GM18867 (cell line): ENCODE measurements at regions not wholly inside any gene's neighbourhood (a gene's known extent, or its start where the extent isn't known, plus 50 kb on each side); places are given as distances from the start of the nearest gene placed in this dataset.
"Not testable (repeated sequence)": the region's sequence is repeated elsewhere in the genome, so short reads cannot be mapped to it uniquely, and the experiment has no call there.

Experiments used
- ATAC-seq: cut with Tn5 transposase; IDR thresholded peaks from one replicate; pipeline ENCODE4 v1.9.1; 2021; ENCODE audit warnings: mild to moderate bottlenecking, moderate library complexity; ENCODE audit not compliant: unreplicated experiment

- ATAC-seq, result no peak
Measured at GRCh38 chr3:182389071-182389815, 404.1 kb upstream of the ATP11B start.

DNA sequence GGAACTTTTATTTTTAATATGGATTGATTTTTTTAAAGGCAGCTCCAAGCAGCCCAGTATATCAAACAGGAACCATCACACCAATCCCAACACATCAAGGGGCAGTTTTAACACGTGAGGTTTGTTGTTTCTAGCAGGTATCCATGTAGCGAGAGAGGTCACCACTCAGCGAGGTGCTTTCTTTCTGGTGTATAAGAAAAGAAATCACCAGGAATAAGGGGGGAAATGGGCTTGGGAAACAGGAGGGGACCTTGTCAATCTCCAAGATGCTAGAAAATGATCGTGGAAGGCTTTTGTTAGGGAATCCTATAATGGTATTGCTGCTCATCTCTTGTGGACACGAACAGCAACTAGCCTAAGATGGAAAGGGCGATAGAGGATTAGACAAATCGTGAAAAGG, 402.9 kb upstream of the ATP11B start:
- ATAC-seq, result no peak

- ATAC-seq, result no peak
Measured at GRCh38 chr3:182392182-182392937, 400.9 kb upstream of the ATP11B start.

DNA sequence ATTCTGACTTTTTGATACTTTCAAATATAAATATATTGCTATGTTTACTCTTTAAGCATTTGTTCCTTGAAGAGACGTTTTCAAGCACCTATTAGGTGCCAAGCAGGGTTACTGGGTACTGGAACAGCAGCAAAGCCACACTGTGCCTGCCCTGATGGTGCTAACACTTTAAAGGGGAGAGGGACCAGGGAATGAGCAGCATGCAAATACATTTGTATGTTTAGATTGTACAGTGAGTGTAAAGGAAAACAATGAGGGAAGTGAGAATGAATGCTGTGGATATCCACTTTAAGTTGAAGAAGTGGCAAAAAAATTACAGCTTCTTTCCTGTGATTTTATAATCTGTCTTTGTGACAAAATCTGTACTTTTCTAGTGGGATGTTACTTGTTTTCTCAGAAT, 400.2 kb upstream of the ATP11B start:
- ATAC-seq, result no peak

DNA sequence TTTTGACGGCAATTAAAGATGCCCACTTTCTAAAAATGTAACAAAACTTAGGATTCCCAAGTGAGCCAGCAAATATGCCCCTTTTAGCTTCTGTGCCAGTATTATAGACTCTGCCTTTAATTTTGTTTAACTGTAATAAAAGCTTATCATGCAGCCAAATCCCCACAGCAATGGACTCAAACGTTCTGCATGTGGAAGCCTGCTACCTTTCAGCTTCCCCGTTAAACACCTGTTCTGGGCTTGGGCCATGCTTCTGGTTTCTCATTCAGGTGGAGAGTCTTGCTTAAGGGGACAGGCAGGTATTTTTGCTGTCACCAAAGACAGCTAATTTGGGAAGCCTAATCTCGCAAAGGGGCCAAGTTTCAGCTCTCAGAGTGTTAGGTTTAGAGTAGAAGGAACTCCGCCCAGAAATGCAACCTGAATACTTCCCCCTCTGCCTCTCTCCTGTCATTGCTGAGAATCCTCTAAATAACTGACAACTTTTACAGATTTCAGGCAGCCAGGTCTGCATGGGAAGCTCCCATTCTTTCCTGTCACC, 399.4 kb upstream of the ATP11B start:
- no peak for ATAC-seq

DNA sequence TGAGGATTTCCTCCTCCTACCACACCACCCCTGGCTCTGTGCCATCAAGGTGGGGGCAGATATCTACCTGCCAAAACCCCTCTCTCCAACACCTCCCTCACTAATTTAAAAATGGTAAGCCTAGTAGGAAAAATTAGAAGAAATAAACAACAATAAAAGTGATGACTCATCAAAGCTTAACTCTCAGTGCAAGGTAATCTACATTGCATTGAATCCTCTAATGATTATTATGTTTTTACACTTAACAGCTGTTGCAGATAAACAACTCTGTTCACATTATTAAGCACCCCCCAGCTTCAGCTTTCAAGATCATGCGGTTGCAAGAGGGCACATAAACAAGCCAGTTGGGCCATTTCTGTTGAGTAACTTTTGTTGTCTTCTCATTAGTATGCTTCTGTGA, 396.1 kb upstream of the ATP11B start:
- ATAC-seq, result no peak

DNA sequence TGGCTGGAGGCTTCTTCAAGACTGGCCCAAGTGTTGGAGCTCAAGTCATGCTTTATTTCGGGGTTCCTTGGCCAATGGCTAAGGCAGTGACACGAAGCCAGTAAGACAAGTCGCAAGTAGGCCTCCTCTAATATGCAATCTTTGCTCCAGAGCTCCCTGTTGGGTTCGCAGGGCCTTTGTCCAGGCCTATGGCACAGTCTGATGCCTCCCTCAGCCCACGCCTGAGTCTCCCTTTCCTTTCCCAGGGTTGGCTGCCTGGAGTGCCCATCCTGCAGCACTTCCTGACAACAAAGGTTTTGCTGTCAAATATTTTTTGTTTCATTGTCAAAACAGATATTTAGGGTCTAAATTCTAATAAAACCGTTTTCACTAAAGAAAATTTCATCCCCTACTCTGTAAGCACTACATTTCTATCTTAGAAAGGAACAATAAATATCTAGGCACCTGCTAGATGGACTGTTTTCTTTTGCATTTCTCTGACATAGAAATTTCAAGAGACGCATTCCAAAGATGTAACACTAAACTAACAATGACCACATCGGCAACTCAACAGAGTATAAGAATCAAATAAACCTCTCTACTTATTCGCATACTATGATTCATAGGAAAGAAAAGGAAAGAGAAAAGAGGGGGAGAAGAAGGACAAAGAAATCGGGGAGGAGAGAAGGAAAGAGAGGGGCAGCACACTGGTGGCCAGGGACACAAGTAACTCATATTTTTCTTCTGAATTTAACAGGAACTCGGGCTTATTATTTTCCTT, 393.1 kb upstream of the ATP11B start:
- no peak for ATAC-seq

GRCh38 chr3:182400838-182401237, 392.5 kb upstream of the ATP11B start:
- no peak for ATAC-seq

- ATAC-seq, result no peak
Measured at GRCh38 chr3:182404031-182404430, 389.3 kb upstream of the ATP11B start.

- no peak for ATAC-seq
Measured at GRCh38 chr3:182405759-182406158, 387.5 kb upstream of the ATP11B start.

- ATAC-seq, result no peak
Measured at GRCh38 chr3:182406786-182407185, 386.5 kb upstream of the ATP11B start.

GRCh38 chr3:182410051-182410450, 383.3 kb upstream of the ATP11B start:
- ATAC-seq, result no peak

- no peak for ATAC-seq
Measured at GRCh38 chr3:182412066-182412465, 381.2 kb upstream of the ATP11B start.

- no peak for ATAC-seq
Measured at GRCh38 chr3:182413061-182413460, 380.2 kb upstream of the ATP11B start.

DNA sequence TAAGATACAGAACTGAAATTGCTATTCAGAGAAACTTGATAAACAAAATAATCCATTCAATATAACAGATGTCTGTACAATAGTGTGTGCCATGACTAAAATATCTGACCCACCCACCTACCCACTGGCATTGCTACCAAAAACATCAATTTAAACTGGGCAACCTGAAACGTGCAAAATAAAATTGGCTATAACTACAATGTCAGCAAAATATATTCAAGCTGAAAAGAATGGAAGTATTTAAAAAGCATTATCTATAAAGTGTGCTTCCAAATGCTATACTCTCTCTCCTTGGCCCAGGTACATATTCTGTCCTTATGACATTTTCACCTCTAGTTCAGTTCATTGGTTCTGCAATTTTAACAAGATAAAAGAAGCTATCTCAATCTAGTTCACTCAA, 379.6 kb upstream of the ATP11B start:
- no peak for ATAC-seq

- no peak for ATAC-seq
Measured at GRCh38 chr3:182414586-182414985, 378.7 kb upstream of the ATP11B start.

- ATAC-seq, result no peak
Measured at GRCh38 chr3:182420741-182421140, 372.6 kb upstream of the ATP11B start.

GRCh38 chr3:182424006-182424405, 369.3 kb upstream of the ATP11B start:
- no peak for ATAC-seq

GRCh38 chr3:182425926-182426718, 367.2 kb upstream of the ATP11B start:
- not testable (repeated sequence) for ATAC-seq

- ATAC-seq, result not testable (repeated sequence)
Measured at GRCh38 chr3:182431972-182432371, 361.3 kb upstream of the ATP11B start.

- ATAC-seq, result no peak
Measured at GRCh38 chr3:182435860-182436259, 357.4 kb upstream of the ATP11B start.
